Trophoblast cell (in vitro differentiated cells and primary cell): ENCODE measurements at regions not wholly inside any gene's neighbourhood (a gene's known extent, or its start where the extent isn't known, plus 50 kb on each side); places are given as distances from the start of the nearest gene placed in this dataset.

Experiments used
- DNase-seq, 2 donors: peaks; one replicate each; pipeline ENCODE4 v3.0.0-alpha.2; 2016
- H2AFZ ChIP-seq: 2 replicates; pipeline ENCODE4 v1.6.1; 2013; ENCODE audit warnings: low read length, moderate library complexity, mild to moderate bottlenecking; ENCODE audit not compliant: insufficient read depth, poor library complexity
- H2AK5ac ChIP-seq: 2 replicates; pipeline ENCODE4 v1.6.1; 2013; ENCODE audit warnings: mild to moderate bottlenecking, low read length
- H2BK120ac ChIP-seq: 2 replicates; pipeline ENCODE4 v1.6.1; 2013; ENCODE audit warnings: low read length, mild to moderate bottlenecking, moderate library complexity; ENCODE audit not compliant: insufficient read depth, poor library complexity
- H2BK12ac ChIP-seq: 2 replicates; pipeline ENCODE4 v1.6.1; 2013; ENCODE audit warnings: mild to moderate bottlenecking, low read length, moderate library complexity
- H2BK5ac ChIP-seq: 2 replicates; pipeline ENCODE4 v1.6.1; 2013; ENCODE audit warnings: low read length, low read depth, moderate library complexity, mild to moderate bottlenecking; ENCODE audit not compliant: poor library complexity
- H3K14ac ChIP-seq: 2 replicates; pipeline ENCODE4 v1.6.1; 2013; ENCODE audit warnings: mild to moderate bottlenecking, low read length
- H3K18ac ChIP-seq: 2 replicates; pipeline ENCODE4 v1.6.1; 2013; ENCODE audit warnings: mild to moderate bottlenecking, low read length
- H3K23ac ChIP-seq: 2 replicates; pipeline ENCODE4 v1.6.1; 2013; ENCODE audit warnings: low read length
- H3K27ac ChIP-seq: 2 replicates; pipeline ENCODE4 v1.5.1; 2013; ENCODE audit warnings: low read depth, mild to moderate bottlenecking, inconsistent platforms, low read length, moderate library complexity
- H3K27me3 ChIP-seq: 2 replicates; pipeline ENCODE4 v1.6.1; 2013; ENCODE audit warnings: inconsistent platforms, mild to moderate bottlenecking, low read length, moderate library complexity; ENCODE audit not compliant: insufficient read depth
- H3K36me3 ChIP-seq, 2 experiments: 1 replicate in 1 of 2; 2 replicates in 1 of 2; pipeline ENCODE4 v1.6.1; 2013; ENCODE audit warnings: low read length in 2 of 2, mild to moderate bottlenecking in 2 of 2, moderate library complexity in 1 of 2; ENCODE audit not compliant: insufficient read depth in 2 of 2, control insufficient read depth in 1 of 2
- H3K4ac ChIP-seq: 2 replicates; pipeline ENCODE4 v1.6.1; 2013; ENCODE audit warnings: low read depth, mild to moderate bottlenecking, low read length, moderate library complexity
- H3K4me1 ChIP-seq, 2 experiments: 1 replicate in 1 of 2; 2 replicates in 1 of 2; pipeline ENCODE4 v1.6.1; 2013; ENCODE audit warnings: low read length in 2 of 2, mild to moderate bottlenecking in 2 of 2, moderate library complexity in 1 of 2; ENCODE audit not compliant: insufficient read depth in 2 of 2, control insufficient read depth in 1 of 2
- H3K4me2 ChIP-seq: 2 replicates; pipeline ENCODE4 v1.6.1; 2013; ENCODE audit warnings: inconsistent platforms, mild to moderate bottlenecking, low read length, moderate library complexity
- H3K4me3 ChIP-seq: 2 replicates; pipeline ENCODE4 v1.5.1; 2013; ENCODE audit warnings: mild to moderate bottlenecking, low read depth, low read length, inconsistent platforms
- H3K79me1 ChIP-seq: one replicate; pipeline ENCODE4 v1.6.1; 2013; ENCODE audit warnings: low read length
- H3K79me2 ChIP-seq: 2 replicates; pipeline ENCODE4 v1.6.1; 2013; ENCODE audit warnings: low read length, mild to moderate bottlenecking; ENCODE audit not compliant: control insufficient read depth, insufficient read depth, poor library complexity
- H3K9ac ChIP-seq: 2 replicates; pipeline ENCODE4 v1.6.1; 2013; ENCODE audit warnings: mild to moderate bottlenecking, low read length
- H3K9me3 ChIP-seq: 2 replicates; pipeline ENCODE4 v1.6.1; 2013; ENCODE audit warnings: low read depth, mild to moderate bottlenecking, control low read depth, inconsistent platforms, low read length; ENCODE audit not compliant: insufficient read depth
- H4K12ac ChIP-seq: 2 replicates; pipeline ENCODE4 v1.6.1; 2013; ENCODE audit warnings: low read depth, mild to moderate bottlenecking, low read length, moderate library complexity
- H4K8ac ChIP-seq: 2 replicates; pipeline ENCODE4 v1.6.1; 2013; ENCODE audit warnings: low read depth, mild to moderate bottlenecking, low read length, moderate library complexity
- H4K91ac ChIP-seq: one replicate; pipeline ENCODE4 v1.6.1; 2013; ENCODE audit warnings: low read depth, mild to moderate bottlenecking, low read length, moderate library complexity
- WGBS: extraction: QIAGEN DNeasy Blood & Tissue Kit; methylation state at CpG from one replicate; pipeline ENCODE4 v1.1.7; 2013; ENCODE audit warnings: missing lambda C conversion rate; ENCODE audit not compliant: insufficient read length, insufficient coverage; ENCODE audit errors: extremely low coverage; 5-methylcytosine and 5-hydroxymethylcytosine counted together

GRCh38 chr2:220931491-220931890 lies 640.6 kb downstream of the EPHA4 start:
- Histone ChIP-seq H3K4ac (no peak overlapping the region), H4K8ac (no peak overlapping the region), H3K36me3 (no peaks in the 10 kb centered on the region), H3K27ac (no peak overlapping the region), H2BK12ac (no peak overlapping the region), H3K27me3 (no peaks in the 10 kb centered on the region), H2AFZ (no peak overlapping the region), H3K79me1 (no peaks in the 10 kb centered on the region), H3K9me3 (peaks cover 5% of the 10 kb centered on the region), H3K18ac (no peak overlapping the region), H4K12ac (no peak overlapping the region), H3K4me2 (no peak overlapping the region), H3K79me2 (no peaks in the 10 kb centered on the region), H3K4me1 (no peaks in the 10 kb centered on the region), H3K4me3 (no peak overlapping the region), H2AK5ac (no peak overlapping the region), H2BK120ac (no peak overlapping the region), H3K14ac (no peak overlapping the region), H2BK5ac (no peak overlapping the region), H3K9ac (no peak overlapping the region), H3K23ac (no peak overlapping the region), H4K91ac (no peak overlapping the region)
- peak in 1 of 2 donors; percentile 7 for DNase-seq

- H3K9ac ChIP-seq, result no peak overlapping the region
- H3K4ac ChIP-seq, result no peak overlapping the region
- no peaks in the 10 kb centered on the region for H3K36me3 ChIP-seq
- H3K4me1 ChIP-seq, result no peaks in the 10 kb centered on the region
- no peak overlapping the region for H4K91ac ChIP-seq
- no peak overlapping the region for H3K14ac ChIP-seq
- no peak overlapping the region for H2BK120ac ChIP-seq
- H3K4me3 ChIP-seq, result no peak overlapping the region
- H3K79me2 ChIP-seq, result no peaks in the 10 kb centered on the region
- H3K79me1 ChIP-seq, result no peaks in the 10 kb centered on the region
- H2BK5ac ChIP-seq, result no peak overlapping the region
- no peak overlapping the region for H4K12ac ChIP-seq
- no peaks in the 10 kb centered on the region for H3K27me3 ChIP-seq
- no peak overlapping the region for H2BK12ac ChIP-seq
- no peak overlapping the region for H3K18ac ChIP-seq
- H4K8ac ChIP-seq, result no peak overlapping the region
- no peak overlapping the region for H2AFZ ChIP-seq
- WGBS, result no CpG with 5 or more reads among the region's 3 CpGs
- H3K27ac ChIP-seq, result no peak overlapping the region
- H3K9me3 ChIP-seq, result peaks cover 5% of the 10 kb centered on the region
- no peak overlapping the region for H3K23ac ChIP-seq
- H3K4me2 ChIP-seq, result no peak overlapping the region
- DNase-seq, result peak; percentile 79 to 83
- H2AK5ac ChIP-seq, result no peak overlapping the region
These were observed 640.1 kb downstream of the EPHA4 start for GRCh38 chr2:220932041-220932440.

GRCh38 chr2:220935789-220936321 lies 636.2 kb downstream of the EPHA4 start:
- Histone ChIP-seq H3K9me3 (no peaks in the 10 kb centered on the region), H2AK5ac (no peak overlapping the region), H3K9ac (no peak overlapping the region), H3K27ac (no peak overlapping the region), H2BK5ac (no peak overlapping the region), H3K18ac (no peak overlapping the region), H4K12ac (no peak overlapping the region), H4K91ac (no peak overlapping the region), H3K36me3 (no peaks in the 10 kb centered on the region), H4K8ac (no peak overlapping the region), H3K23ac (no peak overlapping the region), H3K4me2 (no peak overlapping the region), H3K4me3 (no peak overlapping the region), H2BK12ac (no peak overlapping the region), H3K79me2 (no peaks in the 10 kb centered on the region), H3K27me3 (no peaks in the 10 kb centered on the region), H3K4ac (no peak overlapping the region), H3K14ac (no peak overlapping the region), H3K79me1 (no peaks in the 10 kb centered on the region), H2BK120ac (no peak overlapping the region), H3K4me1 (no peaks in the 10 kb centered on the region), H2AFZ (no peak overlapping the region)
- no peak for DNase-seq
- WGBS, result no CpG with 5 or more reads among the region's 8 CpGs

- Histone ChIP-seq H3K4me2 (no peak overlapping the region), H4K8ac (no peak overlapping the region), H3K4me1 (no peaks in the 10 kb centered on the region), H2BK120ac (no peak overlapping the region), H3K27me3 (no peaks in the 10 kb centered on the region), H3K9ac (no peak overlapping the region), H3K79me1 (no peaks in the 10 kb centered on the region), H4K91ac (no peak overlapping the region), H3K36me3 (no peaks in the 10 kb centered on the region), H2BK5ac (no peak overlapping the region), H3K79me2 (no peaks in the 10 kb centered on the region), H2AFZ (no peak overlapping the region), H3K4me3 (no peak overlapping the region), H3K14ac (no peak overlapping the region), H3K4ac (no peak overlapping the region), H3K9me3 (no peaks in the 10 kb centered on the region), H3K27ac (no peak overlapping the region), H2BK12ac (no peak overlapping the region), H4K12ac (no peak overlapping the region), H3K18ac (no peak overlapping the region), H2AK5ac (no peak overlapping the region), H3K23ac (no peak overlapping the region)
- no peak for DNase-seq
- WGBS, result no CpG with 5 or more reads among the region's 4 CpGs
These were observed 635.4 kb downstream of the EPHA4 start for GRCh38 chr2:220936641-220937197.
